Lower lobe of right lung (tissue), 2 donors: ENCODE measurements at regions not wholly inside any gene's neighbourhood (a gene's known extent, or its start where the extent isn't known, plus 50 kb on each side); places are given as distances from the start of the nearest gene placed in this dataset.
A peak's percentile ranks its signal among the peaks of the same experiment; 100 is the strongest.
"Not testable (repeated sequence)": the region's sequence is repeated elsewhere in the genome, so short reads cannot be mapped to it uniquely, and the experiment has no call there.

ENCODE experiments used
- ATAC-seq, 2 donors: fragments of 200-7000 bp; cut with Tn5 transposase; one replicate each; pipeline ENCODE4 v1.9.1; 2020 to 2022; ENCODE audit warnings: mild to moderate bottlenecking in 2 of 2, moderate library complexity in 2 of 2
- DNase-seq: peaks from one replicate; pipeline ENCODE4 v3.0.0-alpha.2; 2020
- H3K27ac ChIP-seq: fragments of 200-600 bp; one replicate; pipeline ENCODE4 v1.8.0; 2022
- H3K27me3 ChIP-seq: fragments of 200-600 bp; one replicate; pipeline ENCODE4 v1.8.0; 2022; ENCODE audit warnings: low read depth
- H3K36me3 ChIP-seq: fragments of 200-600 bp; one replicate; pipeline ENCODE4 v1.8.0; 2022; ENCODE audit warnings: mild to moderate bottlenecking
- H3K4me1 ChIP-seq: fragments of 200-600 bp; one replicate; pipeline ENCODE4 v1.8.0; 2022
- H3K4me3 ChIP-seq: fragments of 200-600 bp; one replicate; pipeline ENCODE4 v1.8.0; 2022; ENCODE audit warnings: mild to moderate bottlenecking
- H3K9me3 ChIP-seq: fragments of 200-600 bp; one replicate; pipeline ENCODE4 v1.8.0; 2022
- CTCF ChIP-seq: fragments of 200-600 bp; IDR thresholded peaks from one replicate; pipeline ENCODE4 v1.8.0; 2022; ENCODE audit warnings: antibody characterized with exemption, mild to moderate bottlenecking
- intact Hi-C: fragments of 100-400 bp; cut with DNase I; formaldehyde crosslinking; loops from one replicate; pipeline ENCODE4 v1.11.0; 2022
- donor health status: DM: no; HTN: yes; CAD: no; lungs with severe emphysema.

DNA sequence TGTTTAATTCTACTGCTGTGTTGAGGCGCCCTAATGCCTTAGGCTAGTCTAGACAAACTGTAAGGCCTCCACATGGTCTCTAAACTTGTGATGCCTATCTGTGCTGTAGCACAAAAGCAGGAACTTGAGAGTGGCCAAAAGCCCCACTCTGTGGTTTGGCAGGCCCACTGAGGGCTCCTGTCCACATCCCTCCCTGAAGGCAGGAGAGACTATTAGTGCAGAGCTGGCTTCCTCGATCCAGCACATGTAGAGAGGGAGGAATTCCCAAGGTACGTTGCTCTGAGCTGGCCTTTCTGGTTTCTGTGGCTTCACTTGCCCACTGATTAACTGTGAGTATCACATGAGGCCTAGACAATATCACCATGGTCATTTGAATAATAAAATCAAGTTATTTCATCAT, 90.6 kb downstream of the POLR2M start:
- Histone ChIP-seq H3K27me3 (no peaks in the 10 kb centered on the region), H3K4me3 (no peak overlapping the region), H3K36me3 (no peaks in the 10 kb centered on the region), H3K27ac (no peak overlapping the region), H3K4me1 (peaks cover 13% of the 10 kb centered on the region), H3K9me3 (no peaks in the 10 kb centered on the region)
- DNase-seq (no peak), ATAC-seq (peak in 1 of 2 donors; percentile 27)
- intact Hi-C loops, result no loop called here
- no peak for TF ChIP-seq CTCF

GRCh38 chr15:57797568-57798267, 91.2 kb downstream of the POLR2M start:
- Histone ChIP-seq H3K27me3 (no peaks in the 10 kb centered on the region), H3K27ac (no peak overlapping the region), H3K4me1 (peaks cover 13% of the 10 kb centered on the region), H3K9me3 (no peaks in the 10 kb centered on the region), H3K36me3 (no peaks in the 10 kb centered on the region), H3K4me3 (no peak overlapping the region)
- TF ChIP-seq CTCF, result no peak
- no peak for DNase-seq
- intact Hi-C loops, result no loop called here
- no peak for ATAC-seq

GRCh38 chr15:57806003-57806402, 99.5 kb downstream of the POLR2M start:
- no peak for DNase-seq
- TF ChIP-seq CTCF, result no peak
- Histone ChIP-seq H3K4me3 (no peak overlapping the region), H3K27me3 (no peaks in the 10 kb centered on the region), H3K9me3 (no peaks in the 10 kb centered on the region), H3K27ac (no peak overlapping the region), H3K4me1 (no peaks in the 10 kb centered on the region), H3K36me3 (no peaks in the 10 kb centered on the region)
- intact Hi-C loops, result no loop called here
- ATAC-seq, result no peak

DNA sequence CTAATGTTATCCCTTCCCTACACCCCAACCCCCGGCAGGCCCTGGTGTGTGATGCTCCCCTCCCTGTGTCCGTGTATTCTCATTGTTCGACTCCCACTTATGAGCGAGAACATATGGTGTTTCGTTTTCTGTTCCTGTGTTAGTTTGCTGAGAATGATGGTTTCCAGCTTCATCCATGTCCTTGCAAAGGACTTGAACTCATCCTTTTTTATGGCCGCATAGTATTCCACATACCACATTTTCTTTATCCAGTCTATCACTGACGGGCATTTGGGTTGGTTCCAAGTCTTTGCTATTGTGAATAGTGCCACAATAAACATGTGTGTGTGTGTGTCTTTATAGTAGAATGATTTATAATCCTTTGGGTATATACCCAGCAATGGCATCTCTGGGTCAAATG, 102.8 kb downstream of the POLR2M start:
- H3K4me3 ChIP-seq, ATAC-seq, H3K36me3 ChIP-seq, H3K27ac ChIP-seq, intact Hi-C loops, DNase-seq, H3K9me3 ChIP-seq, H3K4me1 ChIP-seq, H3K27me3 ChIP-seq: not testable (repeated sequence)

- H3K9me3 ChIP-seq, result no peaks in the 10 kb centered on the region
- TF ChIP-seq CTCF, result no peak
- intact Hi-C loops, result no loop called here
- no peaks in the 10 kb centered on the region for H3K4me1 ChIP-seq
- H3K27ac ChIP-seq, result no peak overlapping the region
- no peak overlapping the region for H3K4me3 ChIP-seq
- H3K27me3 ChIP-seq, result no peaks in the 10 kb centered on the region
- ATAC-seq (no peak), DNase-seq (no peak)
- no peaks in the 10 kb centered on the region for H3K36me3 ChIP-seq
Measured at GRCh38 chr15:57816599-57816998, 110.1 kb downstream of the POLR2M start.

DNA sequence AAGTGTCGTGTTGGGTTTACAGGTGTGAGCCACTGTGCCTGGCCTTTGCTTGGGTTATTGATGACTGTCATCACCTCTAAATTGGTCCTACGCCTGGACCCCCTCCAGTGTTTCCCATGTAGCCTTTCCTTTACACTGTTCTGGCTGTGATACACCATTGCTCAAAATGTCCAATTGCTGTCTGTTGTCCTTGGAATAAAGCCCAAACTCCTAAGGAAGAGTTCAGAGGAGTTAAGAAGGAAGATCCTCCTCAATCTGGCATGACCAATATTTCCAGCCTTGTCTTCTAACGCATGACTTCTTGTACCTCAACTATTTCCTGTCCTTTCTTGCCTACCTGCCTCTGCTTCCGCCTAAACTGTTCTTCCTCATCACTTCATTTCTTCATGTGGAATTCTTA, 113.1 kb downstream of the POLR2M start:
- Histone ChIP-seq H3K36me3 (no peaks in the 10 kb centered on the region), H3K4me1 (no peaks in the 10 kb centered on the region), H3K27ac (no peak overlapping the region), H3K27me3 (no peaks in the 10 kb centered on the region), H3K4me3 (no peak overlapping the region), H3K9me3 (no peaks in the 10 kb centered on the region)
- intact Hi-C loops, result no loop called here
- no peak for TF ChIP-seq CTCF
- DNase-seq (no peak), ATAC-seq (no peak)
